ENCODE measurements at regions not wholly inside any gene's neighbourhood (a gene's known extent, or its start where the extent isn't known, plus 50 kb on each side); places are given as distances from the start of the nearest gene placed in this dataset.

DNA sequence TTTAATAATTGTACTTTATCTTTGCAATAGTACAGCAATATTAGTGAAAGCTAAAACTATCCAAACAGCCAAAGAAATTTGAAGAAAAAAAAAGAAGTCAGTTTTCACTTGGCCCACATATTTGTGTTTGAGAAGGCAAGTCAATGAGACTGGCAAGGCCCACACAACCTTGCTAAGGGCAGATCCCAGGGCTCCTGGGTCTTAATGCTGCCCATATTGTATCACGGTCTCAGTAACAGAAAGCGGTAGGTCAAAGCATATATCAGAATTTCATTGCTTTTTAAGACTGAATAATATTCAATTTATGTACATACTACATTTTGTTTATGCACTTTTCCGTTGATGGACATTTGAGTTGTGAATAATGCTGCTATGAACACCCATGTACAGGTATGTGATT is 262.0 kb upstream of the TOPAZ1 start:
- no peak for DNase-seq (ENCODE audit: low read depth in 2 of 2)

DNA sequence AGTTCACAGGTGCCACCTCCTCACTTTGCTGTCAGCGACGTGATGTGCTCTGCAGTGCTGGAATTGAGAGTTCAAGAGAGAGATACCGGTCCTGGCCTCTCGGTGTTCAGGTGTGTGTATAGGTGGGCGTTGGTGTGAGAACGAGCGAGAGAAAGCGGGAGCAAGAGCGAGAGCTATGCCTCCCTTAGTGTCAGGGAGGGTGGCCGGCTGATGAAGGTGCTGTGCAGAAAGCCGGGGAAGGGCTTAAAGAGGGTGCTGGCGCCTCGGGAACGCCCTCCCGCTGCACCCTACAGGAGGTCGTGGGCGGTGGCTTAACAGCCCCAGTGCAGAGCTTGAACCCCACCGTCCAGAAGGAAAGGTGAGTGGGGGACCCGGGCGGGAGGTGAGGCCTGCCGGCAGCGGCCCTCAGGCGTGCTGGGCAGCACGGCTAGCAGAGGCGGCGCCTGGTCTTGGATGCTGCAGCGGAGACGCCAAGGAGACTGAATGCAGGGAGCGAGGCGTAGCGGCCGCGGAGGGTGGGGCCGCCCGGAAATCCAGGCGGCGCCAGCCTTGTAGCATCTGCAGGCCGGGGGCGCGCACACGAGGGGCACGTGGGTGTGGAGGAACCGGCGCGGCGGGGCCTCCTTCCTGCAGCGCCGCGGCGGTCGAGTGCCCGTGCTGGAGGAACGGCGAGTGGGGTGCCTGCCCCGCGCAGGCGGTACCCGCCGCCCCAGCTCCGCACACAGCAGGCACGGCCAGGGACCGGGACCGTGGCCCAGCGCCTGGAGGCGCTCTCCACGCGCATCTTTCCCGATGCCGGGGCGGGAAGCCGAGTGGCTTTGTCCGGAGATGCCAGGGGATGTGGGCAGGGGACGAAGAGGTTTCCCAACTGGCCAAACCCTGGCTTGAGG is 246.8 kb upstream of the TOPAZ1 start:
- DNase-seq (ENCODE audit: low read depth in 2 of 2) = no peak

DNA sequence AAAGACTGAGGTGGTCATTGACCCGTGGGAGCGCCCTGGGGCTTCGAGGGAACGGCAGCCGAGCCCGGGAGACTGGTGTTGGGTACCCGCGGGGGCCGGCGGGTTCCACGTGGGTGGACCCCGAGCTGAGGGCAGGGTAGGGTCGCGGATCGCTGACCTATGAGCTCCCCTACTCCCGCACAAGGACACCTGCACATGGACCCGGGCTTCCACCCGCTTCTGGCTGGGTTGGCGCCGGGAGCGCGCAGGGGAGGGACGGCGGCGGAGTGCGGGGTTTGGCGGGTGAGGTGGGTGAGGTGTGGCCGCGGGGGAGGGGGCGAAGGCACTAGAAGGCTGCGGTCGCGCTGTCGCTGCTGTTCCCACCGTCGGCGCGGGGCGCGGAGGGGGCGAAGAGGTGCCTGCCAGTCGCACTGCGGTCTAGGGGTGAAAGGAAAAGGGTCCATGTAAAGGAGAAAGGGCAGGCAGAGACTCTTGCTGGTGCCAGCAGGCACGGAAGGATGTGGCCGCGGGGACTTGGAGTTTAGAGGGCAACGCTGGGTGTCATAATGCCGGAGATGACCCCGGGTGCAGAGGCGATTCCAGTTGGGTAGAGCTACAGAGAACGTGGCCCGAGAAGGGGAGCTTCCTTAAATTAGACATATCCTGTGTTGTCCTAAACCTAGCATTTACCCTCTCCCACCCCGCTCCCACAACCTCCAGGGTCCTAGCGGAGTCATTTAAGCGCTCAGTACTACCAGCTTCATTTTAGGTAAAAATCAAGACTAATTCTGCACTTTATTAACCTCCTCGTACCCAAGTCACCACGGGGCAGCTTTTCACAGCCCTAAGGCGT is 245.9 kb upstream of the TOPAZ1 start:
- DNase-seq (ENCODE audit: low read depth in 2 of 2) = no peak

DNA sequence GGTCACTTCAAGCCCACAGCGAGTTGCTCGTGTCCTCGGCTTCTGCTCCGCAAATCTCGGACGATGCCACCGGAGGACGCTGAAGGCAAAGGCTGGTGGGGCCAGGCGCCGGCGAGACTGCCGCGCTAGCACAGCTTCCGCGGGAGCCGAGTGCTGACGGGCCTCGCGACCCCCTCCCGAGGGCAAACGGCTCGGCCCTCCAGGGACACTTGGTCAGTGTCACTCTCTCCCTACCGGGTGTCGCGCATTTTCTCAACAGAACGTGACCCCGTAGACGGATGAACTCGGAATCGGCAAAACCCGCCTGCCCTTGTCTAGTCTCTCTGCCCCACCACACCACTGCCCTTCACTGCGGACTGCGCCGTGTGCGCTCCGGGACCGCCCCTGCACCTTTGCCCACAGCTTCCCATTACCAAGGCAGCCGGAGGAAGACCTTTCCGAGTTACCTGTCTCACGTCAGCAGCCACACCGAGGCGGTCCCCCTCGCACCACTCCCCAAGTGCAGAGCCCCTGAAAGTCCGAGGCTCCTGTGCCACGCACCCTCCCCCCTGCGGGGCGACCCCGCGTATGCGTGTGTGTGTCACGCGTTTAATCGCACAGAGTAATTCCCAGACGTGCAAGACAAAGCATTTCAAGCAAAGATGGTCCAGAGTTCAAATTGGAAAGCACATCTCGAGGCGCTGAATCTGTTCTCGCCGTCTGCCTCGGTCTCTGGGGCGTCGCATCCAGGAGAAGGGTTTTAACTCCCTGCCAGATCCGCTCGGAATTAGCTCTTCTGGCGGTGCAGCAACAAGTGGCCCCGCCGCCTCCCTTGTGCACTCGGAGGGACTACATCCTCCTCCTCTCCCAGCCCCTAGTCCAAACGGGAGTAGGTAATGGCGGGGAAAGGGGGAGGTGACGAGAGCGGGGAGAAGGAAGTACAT is 245.0 kb upstream of the TOPAZ1 start:
- no peak for DNase-seq (ENCODE audit: low read depth in 2 of 2)

DNA sequence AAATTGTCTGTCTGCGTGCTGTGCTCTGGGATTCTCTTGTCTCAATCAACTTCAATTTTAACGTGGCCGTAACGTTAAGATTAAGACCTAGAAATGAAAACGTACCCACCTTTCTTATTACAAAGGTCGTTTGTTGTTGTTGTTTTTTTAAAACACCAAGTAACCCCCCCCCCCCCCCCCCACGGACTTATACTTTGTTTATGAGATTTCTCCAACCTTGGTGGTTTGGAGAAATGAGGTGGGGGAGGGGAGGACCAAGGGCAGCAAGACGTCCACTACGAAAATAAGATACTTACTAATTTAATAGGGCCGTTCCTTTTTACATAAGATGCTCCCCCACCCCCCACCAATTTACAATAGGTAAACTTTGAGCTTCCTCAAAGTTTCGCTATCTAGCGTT is 244.4 kb upstream of the TOPAZ1 start:
- DNase-seq (ENCODE audit: low read depth in 2 of 2) = no peak

DNA sequence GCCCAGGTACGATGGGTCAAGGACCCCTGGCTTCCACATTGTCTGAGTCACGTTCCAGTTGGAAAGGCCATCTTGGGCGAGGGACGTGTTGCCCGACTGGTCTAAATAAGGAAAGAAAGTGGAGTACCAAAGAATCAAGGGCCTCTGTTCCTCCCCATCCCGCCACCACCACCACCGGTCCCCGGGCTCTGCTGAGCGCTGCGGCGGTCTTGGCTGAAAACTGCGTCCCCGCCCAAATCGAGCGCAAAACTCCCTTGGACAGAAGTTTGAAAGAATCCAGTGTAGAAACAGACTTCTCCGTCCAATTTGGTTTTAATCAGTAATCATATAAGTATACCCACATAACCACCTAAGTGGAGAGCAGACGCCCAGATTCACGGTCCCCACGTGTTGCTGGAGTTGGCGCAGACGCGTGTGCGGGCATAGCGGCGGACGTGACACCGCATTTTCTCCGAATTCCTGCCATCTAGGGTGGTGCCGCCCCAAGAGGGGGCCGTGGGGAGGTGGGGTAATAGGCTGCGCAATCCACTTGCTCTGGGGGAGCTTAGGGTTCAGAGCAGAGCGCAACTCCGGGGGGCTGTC is 243.8 kb upstream of the TOPAZ1 start:
- no peak for DNase-seq (ENCODE audit: low read depth in 2 of 2)

DNA sequence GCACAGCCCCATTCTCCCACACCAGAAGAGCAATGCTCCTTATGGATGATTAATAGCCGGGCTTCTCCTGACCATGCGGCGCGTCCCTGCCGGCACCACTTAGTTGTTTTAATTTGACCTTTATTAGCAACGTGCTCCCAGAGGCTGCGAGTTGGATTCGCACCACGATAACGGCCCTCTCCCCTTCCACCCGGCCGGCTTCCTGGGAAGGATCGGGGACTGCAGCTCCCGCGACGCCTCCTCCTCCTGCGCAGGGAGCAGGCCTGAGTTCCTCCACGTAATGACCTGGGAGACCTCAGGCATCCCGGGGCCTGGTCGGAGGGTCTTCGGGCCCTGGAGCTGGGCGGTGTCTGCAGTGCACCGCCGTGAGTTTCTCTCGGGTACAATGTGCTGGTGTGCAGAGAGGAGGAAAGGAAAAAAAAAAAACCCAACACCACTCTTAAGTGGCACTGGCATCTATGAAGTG is 243.3 kb upstream of the TOPAZ1 start:
- DNase-seq (ENCODE audit: low read depth in 2 of 2) = no peak

DNA sequence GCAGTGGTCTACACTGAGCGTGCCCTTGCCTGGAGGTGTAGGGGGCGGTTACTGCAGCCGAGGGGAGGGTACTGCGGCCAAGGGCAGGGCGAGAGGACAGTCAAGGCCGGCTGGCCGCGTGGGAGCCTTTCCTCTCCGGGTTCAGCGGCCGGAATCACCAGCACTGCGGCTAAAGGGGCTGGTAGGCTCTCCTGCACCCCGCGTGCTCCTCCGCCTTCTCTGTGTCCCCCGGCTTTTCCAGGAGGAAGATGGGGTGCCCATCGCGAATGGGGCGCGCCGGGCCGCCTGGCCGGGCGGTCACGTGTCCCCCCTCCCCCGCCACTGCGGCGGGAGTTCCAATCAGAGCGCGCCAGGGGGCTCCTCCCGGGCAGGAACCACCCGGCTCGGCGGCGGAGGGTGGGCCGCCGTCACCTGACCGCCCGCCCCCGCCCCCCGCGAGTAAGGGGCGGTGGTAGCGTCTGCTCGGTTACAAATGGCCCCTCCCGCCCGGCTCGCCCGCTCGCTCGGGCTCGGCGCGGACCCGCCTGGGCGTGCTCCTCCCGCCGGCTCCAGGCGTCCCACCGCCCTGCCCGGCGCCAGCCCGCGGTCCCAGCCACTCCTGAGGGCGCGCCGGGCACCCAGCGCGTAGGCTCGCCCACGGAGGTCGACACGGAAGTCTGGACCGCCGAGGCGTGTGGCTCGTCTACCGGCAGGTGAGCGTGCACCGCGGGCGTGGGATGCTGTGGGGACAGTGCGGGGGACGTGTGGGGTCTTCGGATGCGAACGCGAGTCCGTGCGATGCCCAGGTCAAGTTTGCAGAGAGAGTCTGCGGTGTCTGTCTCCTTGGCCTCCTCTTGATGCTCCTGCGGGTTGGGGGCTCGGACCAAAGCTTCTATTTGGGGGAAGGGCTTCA is 242.6 kb upstream of the TOPAZ1 start:
- no peak for DNase-seq (ENCODE audit: low read depth in 2 of 2)

DNA sequence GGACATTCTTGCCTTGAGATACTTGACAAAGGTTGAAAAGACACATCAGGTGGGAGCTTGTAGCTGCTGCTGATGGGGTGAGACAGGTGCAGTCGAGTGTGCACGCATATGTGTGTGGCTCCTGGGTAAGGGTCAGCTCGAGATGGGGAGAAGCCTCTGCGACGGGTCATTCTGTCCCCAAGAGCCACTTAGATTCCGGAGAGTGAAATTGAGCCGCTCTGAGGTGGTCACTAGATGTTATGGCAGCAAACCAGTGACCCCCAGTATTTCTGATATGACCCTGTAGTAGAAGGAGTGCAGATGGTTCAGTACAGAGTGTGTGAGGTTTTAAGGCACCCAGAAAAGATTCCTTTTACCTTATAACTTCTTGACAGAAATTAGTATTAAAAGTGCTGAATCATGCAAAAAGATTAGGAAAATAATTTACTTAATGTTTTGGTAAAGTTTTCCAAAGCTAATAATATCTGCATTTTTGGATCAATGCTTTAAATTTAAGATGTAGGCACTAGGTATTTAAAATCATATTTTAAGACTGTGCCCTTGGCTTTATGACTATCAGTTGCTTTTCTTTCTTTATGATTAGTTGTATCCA is 241.9 kb upstream of the TOPAZ1 start:
- no peak for DNase-seq (ENCODE audit: low read depth in 2 of 2)

DNA sequence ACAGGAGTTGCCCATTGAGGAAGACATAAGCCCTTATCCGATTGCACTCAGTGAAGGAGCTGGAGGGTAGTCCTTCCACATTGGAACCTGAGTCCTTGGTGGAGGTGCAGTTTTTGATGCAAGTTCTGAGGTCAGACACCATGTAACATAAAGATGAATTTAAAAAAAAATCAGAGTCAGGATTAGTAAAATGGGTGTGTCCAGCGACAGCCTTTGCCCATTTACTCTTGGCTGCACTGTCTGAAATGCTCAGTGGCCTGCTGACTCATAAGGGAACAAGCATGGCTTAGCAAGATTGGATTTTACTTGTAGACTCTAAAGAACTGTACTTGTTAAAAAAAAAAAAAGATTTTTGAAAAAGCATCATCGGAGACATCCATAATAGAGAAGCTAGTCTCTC is 241.1 kb upstream of the TOPAZ1 start:
- no peak for DNase-seq (ENCODE audit: low read depth in 2 of 2)

DNA sequence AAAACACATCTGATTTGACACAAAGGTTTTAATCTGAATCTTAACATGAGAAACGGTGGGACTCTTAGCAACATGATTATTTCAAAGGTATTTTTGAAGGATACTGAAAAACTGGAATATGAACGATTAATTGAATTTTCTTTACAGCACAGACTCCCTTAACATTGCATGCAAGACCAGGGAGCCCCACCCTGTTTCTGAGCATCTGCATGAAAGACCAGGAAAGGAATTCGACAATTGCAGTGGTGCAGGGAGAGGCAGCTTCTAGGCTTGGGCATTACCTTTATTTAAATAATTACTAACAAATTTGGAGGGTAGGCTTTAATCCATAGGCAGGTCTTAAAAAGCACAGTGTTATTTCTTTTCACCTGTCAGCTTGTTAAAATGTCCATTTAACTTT is 240.6 kb upstream of the TOPAZ1 start:
- DNase-seq (ENCODE audit: low read depth in 2 of 2) = no peak

DNA sequence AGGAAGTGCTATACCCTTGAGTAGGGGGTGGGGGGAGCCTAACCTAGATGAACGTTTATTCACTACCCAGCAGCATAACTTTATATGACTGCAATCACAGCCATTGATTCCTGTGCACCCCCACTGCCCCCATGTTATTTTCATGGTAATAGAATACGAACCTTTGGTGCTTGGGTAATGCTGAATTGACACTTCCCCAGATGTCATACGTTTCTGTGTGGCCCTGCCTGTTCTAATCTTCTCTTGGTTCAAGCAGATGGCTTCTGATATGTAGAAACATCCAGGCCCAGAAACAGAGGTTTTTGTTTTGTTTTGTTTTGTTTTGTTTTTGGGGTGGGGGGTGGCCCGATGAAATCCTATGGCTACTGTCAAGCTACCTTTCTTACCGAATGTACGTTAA is 237.9 kb upstream of the TOPAZ1 start:
- DNase-seq (ENCODE audit: low read depth in 2 of 2) = no peak

DNA sequence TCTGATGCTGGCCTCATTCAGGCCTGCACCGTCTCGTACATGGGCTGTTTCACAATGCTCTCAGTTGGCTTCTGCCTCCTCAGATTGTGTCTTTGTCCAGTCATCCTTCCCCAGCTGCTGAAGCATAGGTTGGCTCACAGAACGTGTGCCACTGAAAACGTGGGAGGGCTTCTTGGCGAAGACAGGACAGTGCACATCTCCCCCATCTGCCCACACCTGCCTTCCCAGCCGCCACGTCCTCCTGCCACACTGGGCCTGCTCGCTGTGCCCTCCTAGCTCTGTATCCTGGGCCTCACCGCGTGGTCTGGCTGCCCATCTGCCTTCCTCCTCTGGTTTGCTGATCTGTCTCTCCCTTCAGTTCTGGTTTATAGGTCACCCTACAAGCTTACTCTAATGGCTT is 230.0 kb upstream of the TOPAZ1 start:
- no peak for DNase-seq (ENCODE audit: low read depth in 2 of 2)

DNA sequence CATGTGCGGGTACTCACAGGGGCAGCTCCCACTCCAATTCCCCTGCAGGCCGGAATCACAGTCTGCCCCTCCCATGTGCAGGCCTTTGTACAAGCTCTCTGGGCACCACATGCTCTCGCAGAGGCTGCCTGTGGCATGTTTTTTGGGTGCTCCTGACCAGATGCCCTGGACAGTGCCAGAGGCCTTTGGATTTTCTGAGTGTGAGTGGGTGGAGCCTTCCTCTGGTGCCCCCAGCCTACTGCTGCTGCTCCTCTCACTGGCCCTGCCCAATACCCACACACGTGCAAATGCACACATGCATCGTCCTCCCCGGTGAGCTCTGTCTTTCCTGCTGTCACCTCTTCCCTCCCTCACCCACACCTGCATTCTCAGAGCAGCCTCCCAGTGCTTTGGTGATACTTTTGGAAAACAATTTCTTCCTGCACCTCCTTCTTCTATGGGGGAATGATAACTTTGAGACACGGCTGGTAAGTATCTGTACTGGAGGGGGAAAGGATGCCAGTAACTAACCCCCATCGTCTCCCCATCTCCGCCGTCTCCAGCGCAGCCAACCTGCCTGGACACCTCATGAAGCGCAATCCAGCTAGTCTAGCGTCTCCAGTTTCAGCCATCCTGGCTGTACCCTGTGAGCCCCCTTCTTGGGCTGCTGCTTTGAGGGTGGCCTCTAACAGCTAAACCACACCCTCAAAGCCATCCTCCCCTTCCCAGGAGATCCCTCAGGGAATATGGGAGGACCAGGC is 229.4 kb upstream of the TOPAZ1 start:
- no peak for DNase-seq (ENCODE audit: low read depth in 2 of 2)

DNA sequence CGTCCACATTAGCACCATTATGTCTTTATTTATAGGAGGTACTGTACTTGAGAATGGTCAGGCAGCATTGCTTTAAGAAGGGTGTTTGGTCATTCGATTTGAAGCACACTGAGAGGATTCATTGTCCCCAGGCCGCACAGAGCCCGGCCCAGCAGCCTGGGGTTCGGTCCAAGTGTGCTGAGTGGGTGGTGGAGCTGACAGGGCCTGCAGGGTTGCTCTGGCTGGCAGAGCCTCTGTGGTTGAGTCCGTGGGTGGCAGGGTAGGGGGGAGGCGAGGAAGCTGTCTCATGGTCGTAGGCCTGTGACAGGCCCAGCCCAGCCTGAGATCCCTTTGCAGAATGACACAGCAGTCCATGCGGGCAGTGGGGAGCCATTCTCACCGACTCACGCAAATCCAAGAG is 227.7 kb upstream of the TOPAZ1 start:
- no peak for DNase-seq (ENCODE audit: low read depth in 2 of 2)

DNA sequence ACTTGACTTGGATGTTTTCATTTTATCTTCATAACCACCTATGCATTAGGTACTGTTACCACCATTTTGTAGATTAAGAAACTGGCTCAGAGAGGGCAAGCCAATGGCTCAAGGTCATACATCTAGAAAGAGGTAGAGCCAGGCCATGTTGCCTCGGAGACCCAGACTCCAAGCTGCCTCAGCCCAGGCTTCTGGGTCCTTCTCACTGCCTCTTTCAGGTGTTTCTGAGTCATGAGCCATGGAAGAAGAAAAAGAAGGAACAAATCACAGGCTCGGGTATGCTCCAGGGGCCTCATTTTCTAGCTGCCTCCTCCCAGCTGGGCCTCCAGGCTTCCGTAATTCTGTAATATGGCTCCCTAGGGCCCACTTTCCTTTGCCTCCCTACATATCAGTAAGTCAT is 226.5 kb upstream of the TOPAZ1 start:
- no peak for DNase-seq (ENCODE audit: low read depth in 2 of 2)

DNA sequence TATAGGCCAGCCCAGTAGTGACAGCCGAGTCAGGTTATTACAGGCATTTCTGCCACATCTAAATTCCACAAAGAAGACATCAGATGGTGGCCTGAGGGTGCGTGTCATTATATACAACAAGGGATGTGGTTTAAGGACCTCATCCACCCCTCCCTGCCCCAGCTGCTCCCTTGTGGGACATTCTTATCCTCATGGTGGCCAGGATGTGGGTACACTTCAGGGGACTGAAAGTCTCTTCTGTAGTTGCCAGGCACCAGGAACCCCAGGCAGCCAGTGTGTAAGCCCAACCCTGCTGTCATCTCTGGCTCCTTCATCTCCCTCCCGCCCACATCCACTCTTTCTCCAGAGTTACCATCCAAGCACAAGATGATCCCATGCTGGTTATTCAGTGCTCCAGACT is 224.9 kb upstream of the TOPAZ1 start:
- no peak for DNase-seq (ENCODE audit: low read depth in 2 of 2)

DNA sequence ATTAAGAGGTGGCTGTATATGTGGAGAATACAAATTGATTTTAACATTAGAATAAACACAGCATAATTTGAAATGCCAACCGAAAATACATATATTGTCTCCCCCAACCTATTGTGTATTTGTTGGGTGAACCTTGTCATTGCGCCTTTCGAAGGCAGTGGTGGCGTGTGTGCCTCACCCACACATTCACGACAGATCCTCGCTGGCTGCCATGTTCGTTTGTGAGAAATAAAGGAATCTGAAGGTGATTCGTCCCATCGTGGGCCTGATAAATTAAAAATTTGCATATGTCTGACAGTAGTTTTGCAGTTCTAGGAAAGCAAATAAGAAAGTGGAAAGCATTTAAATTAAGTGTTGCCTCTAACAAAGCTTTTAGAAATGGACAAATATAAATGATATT is 222.8 kb upstream of the TOPAZ1 start:
- DNase-seq (ENCODE audit: low read depth in 2 of 2) = no peak

DNA sequence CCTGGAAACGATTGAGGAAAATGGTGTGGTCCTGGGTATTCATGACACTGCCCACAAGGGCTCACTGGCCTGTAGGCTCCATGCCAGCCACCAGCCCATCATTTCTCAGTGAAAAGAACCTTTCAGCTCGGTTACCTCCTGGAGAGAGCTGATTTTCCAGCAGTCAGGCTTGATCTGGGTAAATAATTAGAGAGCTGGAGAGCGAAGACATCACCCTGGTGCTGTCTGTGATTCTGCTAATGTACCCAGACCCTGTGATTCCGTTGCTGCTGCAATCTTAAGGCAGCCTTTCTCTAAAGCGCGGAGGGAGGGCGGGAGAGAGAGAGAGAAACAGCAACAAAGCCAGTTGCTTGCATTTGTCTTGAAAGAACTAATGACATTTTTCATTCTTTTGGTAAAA is 221.9 kb upstream of the TOPAZ1 start:
- no peak for DNase-seq (ENCODE audit: low read depth in 2 of 2)

Data from stimulated activated CD4-positive, alpha-beta T cell treated with anti-CD3 and anti-CD28 coated beads, Interleukin-15, amount 100 ng/mL, for 48 hours (primary cell).